CD4-positive, alpha-beta T cell treated with Interleukin-1 beta for 1 hour (primary cell): ENCODE measurements at regions not wholly inside any gene's neighbourhood (a gene's known extent, or its start where the extent isn't known, plus 50 kb on each side); places are given as distances from the start of the nearest gene placed in this dataset.

ENCODE experiments used
- DNase-seq, 2 donors: peaks; one replicate each; pipeline ENCODE4 v3.0.0-alpha.2; 2020 to 2022

- no peak for DNase-seq
Observed at GRCh38 chr18:41206341-41206830, 748.6 kb upstream of the PIK3C3 start.

GRCh38 chr18:41199212-41199611 is 755.8 kb upstream of the PIK3C3 start:
- DNase-seq, result no peak

- DNase-seq, result no peak
Observed at GRCh38 chr18:41197967-41198366, 757.1 kb upstream of the PIK3C3 start.

GRCh38 chr18:41170346-41170745 is 784.7 kb upstream of the PIK3C3 start:
- no peak for DNase-seq

GRCh38 chr18:41165625-41166024 is 789.4 kb upstream of the PIK3C3 start:
- DNase-seq, result no peak

- DNase-seq, result no peak
Observed at GRCh38 chr18:41162781-41163180, 792.3 kb upstream of the PIK3C3 start.

GRCh38 chr18:41162191-41162590 is 792.8 kb upstream of the PIK3C3 start:
- no peak for DNase-seq

- no peak for DNase-seq
Observed at GRCh38 chr18:41155910-41156851, 798.9 kb upstream of the PIK3C3 start.

GRCh38 chr18:41155025-41155424 is 800.0 kb upstream of the PIK3C3 start:
- DNase-seq, result no peak

GRCh38 chr18:41153871-41154270 is 801.2 kb upstream of the PIK3C3 start:
- no peak for DNase-seq

- DNase-seq, result no peak
Observed at GRCh38 chr18:41150316-41150715, 804.7 kb upstream of the PIK3C3 start.

- DNase-seq, result no peak
Observed at GRCh38 chr18:41146301-41146700, 808.7 kb upstream of the PIK3C3 start.

- DNase-seq, result no peak
Observed at GRCh38 chr18:41145516-41145915, 809.5 kb upstream of the PIK3C3 start.

GRCh38 chr18:41144441-41144840 is 810.6 kb upstream of the PIK3C3 start:
- DNase-seq, result no peak

- no peak for DNase-seq
Observed at GRCh38 chr18:41140506-41140905, 814.5 kb upstream of the PIK3C3 start.

GRCh38 chr18:41135146-41135545 is 819.9 kb upstream of the PIK3C3 start:
- DNase-seq, result no peak

GRCh38 chr18:41134426-41134825 is 820.6 kb upstream of the PIK3C3 start:
- DNase-seq, result no peak

GRCh38 chr18:41131050-41131449 is 824.0 kb upstream of the PIK3C3 start:
- no peak for DNase-seq

GRCh38 chr18:41128545-41128944 is 826.5 kb upstream of the PIK3C3 start:
- no peak for DNase-seq

GRCh38 chr18:41128126-41128525 is 826.9 kb upstream of the PIK3C3 start:
- DNase-seq, result no peak

- no peak for DNase-seq
Observed at GRCh38 chr18:41126541-41127235, 828.3 kb upstream of the PIK3C3 start.

GRCh38 chr18:41121116-41121826 is 833.8 kb upstream of the PIK3C3 start:
- DNase-seq, result no peak

- no peak for DNase-seq
Observed at GRCh38 chr18:41119031-41119430, 836.0 kb upstream of the PIK3C3 start.
